PFSK-1 (cell line): ENCODE measurements at regions not wholly inside any gene's neighbourhood (a gene's known extent, or its start where the extent isn't known, plus 50 kb on each side); places are given as distances from the start of the nearest gene placed in this dataset.

Experiments used
- FOXP2 ChIP-seq: optimal IDR thresholded peaks from 2 replicates; pipeline ENCODE3; 2011; ENCODE audit warnings: borderline replicate concordance, control low read depth, inconsistent platforms; ENCODE audit not compliant: insufficient read depth; ENCODE audit errors: extremely low read length, extremely low read depth
- POLR2AphosphoS5 ChIP-seq: IDR thresholded peaks from 2 replicates; pipeline ENCODE4 v1.6.1; 2012; ENCODE audit warnings: low read depth, mild to moderate bottlenecking, control low read depth, low read length, moderate library complexity
- REST ChIP-seq, 2 experiments: IDR thresholded peaks; 2 replicates each; pipeline versions ENCODE4 v1.6.1 to v1.8.0; 2011 to 2012; ENCODE audit warnings: low read depth in 2 of 2, low read length in 2 of 2, control low read depth in 1 of 2, inconsistent platforms in 1 of 2, mild to moderate bottlenecking in 1 of 2, moderate library complexity in 1 of 2; ENCODE audit not compliant: insufficient read depth in 1 of 2
- SIN3A ChIP-seq: IDR thresholded peaks from 2 replicates; pipeline ENCODE4 v1.6.1; 2012; ENCODE audit warnings: mild to moderate bottlenecking, low read length, moderate library complexity, borderline replicate concordance; ENCODE audit not compliant: insufficient read depth
- TAF1 ChIP-seq: IDR thresholded peaks from 2 replicates; pipeline ENCODE4 v1.6.1; 2012; ENCODE audit warnings: low read length, control low read depth, borderline replicate concordance; ENCODE audit not compliant: insufficient read depth

- TF ChIP-seq TAF1 (no peak), REST (IDR thresholded peaks at IDR 0.05; ENCODE audit: insufficient read depth in 1 of 2, low read depth in 2 of 2, low read length in 2 of 2) (no peak), POLR2AphosphoS5 (no peak), SIN3A (no peak), FOXP2 (no peak)
These were observed 253.1 kb upstream of the PELI2 start for GRCh38 chr14:55864890-55865655.
